ENCODE measurements at regions not wholly inside any gene's neighbourhood (a gene's known extent, or its start where the extent isn't known, plus 50 kb on each side); places are given as distances from the start of the nearest gene placed in this dataset.

- Histone ChIP-seq H3K9me3 (replicated peaks) (no peaks in the 10 kb centered on the region), H3K4me1 (no peaks in the 10 kb centered on the region), H3K27me3 (no peaks in the 10 kb centered on the region), H3K36me3 (no peaks in the 10 kb centered on the region), H3K27ac (no peak overlapping the region), H3K4me3 (no peak overlapping the region)
- DNase-seq = no peak
Observed at GRCh38 chr21:19937619-19938018, 1060.6 kb upstream of the NCAM2 start.

GRCh38 chr21:19941626-19942025 lies 1056.6 kb upstream of the NCAM2 start:
- no peak overlapping the region for H3K27ac ChIP-seq

GRCh38 chr21:19950347-19950746 lies 1047.9 kb upstream of the NCAM2 start:
- H3K4me1 ChIP-seq = no peaks in the 10 kb centered on the region
- H3K36me3 ChIP-seq = no peaks in the 10 kb centered on the region
- no peak overlapping the region for H3K4me3 ChIP-seq
- DNase-seq = no peak
- H3K27me3 ChIP-seq = no peaks in the 10 kb centered on the region
- no peaks in the 10 kb centered on the region for H3K9me3 ChIP-seq (replicated peaks)
- H3K27ac ChIP-seq = no peak overlapping the region

More at GRCh38 chr21:19941626-19942025, 1056.6 kb upstream of the NCAM2 start:
- no peak overlapping the region for H3K4me3 ChIP-seq
- H3K36me3 ChIP-seq = no peaks in the 10 kb centered on the region
- H3K9me3 ChIP-seq (replicated peaks) = no peaks in the 10 kb centered on the region
- no peaks in the 10 kb centered on the region for H3K27me3 ChIP-seq
- no peaks in the 10 kb centered on the region for H3K4me1 ChIP-seq
- DNase-seq = no peak

GRCh38 chr21:19969156-19969555 lies 1029.1 kb upstream of the NCAM2 start:
- H3K27me3 ChIP-seq = no peaks in the 10 kb centered on the region
- no peak for DNase-seq
- H3K4me1 ChIP-seq = no peaks in the 10 kb centered on the region
- H3K36me3 ChIP-seq = no peaks in the 10 kb centered on the region
- no peaks in the 10 kb centered on the region for H3K9me3 ChIP-seq (replicated peaks)
- no peak overlapping the region for H3K27ac ChIP-seq
- no peak overlapping the region for H3K4me3 ChIP-seq

DNA sequence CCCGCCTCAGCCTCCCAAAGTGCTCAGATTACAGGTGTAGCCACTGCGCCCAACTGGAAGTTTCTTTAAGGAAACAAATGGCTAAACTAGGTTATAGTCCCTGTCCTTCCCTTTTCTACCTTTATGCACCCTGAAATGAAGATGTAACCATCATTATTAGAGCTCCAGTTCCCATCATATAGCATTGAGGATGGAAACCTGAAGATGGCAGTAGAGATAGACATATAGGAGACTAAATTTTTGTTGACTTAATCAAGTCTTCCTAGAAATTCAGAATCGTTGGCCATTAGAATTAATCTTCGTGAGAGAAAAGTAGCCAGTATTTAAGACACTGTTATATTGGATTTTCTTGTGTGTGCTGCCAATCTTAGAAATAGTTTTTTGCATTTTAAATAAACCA lies 1016.3 kb upstream of the NCAM2 start:
- Histone ChIP-seq H3K27me3 (no peaks in the 10 kb centered on the region), H3K9me3 (replicated peaks) (no peaks in the 10 kb centered on the region), H3K4me1 (no peaks in the 10 kb centered on the region), H3K27ac (no peak overlapping the region), H3K4me3 (no peak overlapping the region), H3K36me3 (no peaks in the 10 kb centered on the region)
- no peak for DNase-seq

DNA sequence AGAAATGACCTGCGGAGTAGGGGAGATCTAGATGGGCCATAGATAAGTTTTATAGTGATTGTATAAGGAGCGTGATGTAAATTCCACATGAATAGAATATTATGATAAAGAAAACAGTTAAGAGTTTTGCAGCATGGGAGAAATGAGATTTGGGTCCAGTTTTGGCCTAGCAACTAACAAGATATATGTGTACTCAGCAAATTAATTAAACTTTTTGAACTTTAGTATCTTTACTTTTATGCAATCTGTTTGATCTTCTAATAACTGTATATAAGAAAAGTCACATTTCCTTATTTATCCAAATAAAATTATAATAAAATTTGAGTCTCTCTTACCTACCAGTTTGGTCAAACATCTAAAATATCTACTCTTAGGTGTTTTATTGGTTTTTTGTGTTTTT lies 1011.8 kb upstream of the NCAM2 start:
- no peaks in the 10 kb centered on the region for H3K9me3 ChIP-seq (replicated peaks)
- no peaks in the 10 kb centered on the region for H3K4me1 ChIP-seq
- H3K27me3 ChIP-seq = no peaks in the 10 kb centered on the region
- no peak for DNase-seq
- H3K27ac ChIP-seq = no peak overlapping the region
- no peaks in the 10 kb centered on the region for H3K36me3 ChIP-seq
- H3K4me3 ChIP-seq = no peak overlapping the region

DNA sequence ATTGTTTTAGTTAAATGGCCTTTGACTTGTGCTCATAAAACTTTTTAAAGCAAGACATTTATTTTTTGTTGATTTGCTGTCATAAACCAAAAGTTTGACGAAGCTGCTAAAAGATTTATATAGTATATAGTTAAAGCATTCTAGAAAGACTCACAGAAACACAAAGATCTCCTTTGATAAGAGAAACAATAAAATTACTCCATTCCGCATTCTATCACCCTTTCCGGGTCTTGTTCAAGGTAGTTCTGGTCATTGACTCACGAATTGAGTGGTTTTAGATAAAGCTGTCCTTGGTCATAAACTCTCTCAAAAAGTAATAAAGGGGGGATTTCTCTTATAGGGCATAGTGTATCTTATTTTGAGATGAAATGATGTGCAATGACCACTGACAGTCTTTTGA lies 1010.5 kb upstream of the NCAM2 start:
- Histone ChIP-seq H3K9me3 (replicated peaks) (no peaks in the 10 kb centered on the region), H3K4me1 (no peaks in the 10 kb centered on the region), H3K36me3 (no peaks in the 10 kb centered on the region), H3K4me3 (no peak overlapping the region), H3K27me3 (no peaks in the 10 kb centered on the region), H3K27ac (no peak overlapping the region)
- DNase-seq = no peak

GRCh38 chr21:19992540-19992939 lies 1005.7 kb upstream of the NCAM2 start:
- H3K27me3 ChIP-seq = no peaks in the 10 kb centered on the region
- no peaks in the 10 kb centered on the region for H3K9me3 ChIP-seq (replicated peaks)
- DNase-seq = no peak

GRCh38 chr21:19993268-19993667 lies 1004.9 kb upstream of the NCAM2 start:
- Histone ChIP-seq H3K36me3 (no peaks in the 10 kb centered on the region), H3K4me1 (no peaks in the 10 kb centered on the region), H3K4me3 (no peak overlapping the region), H3K9me3 (replicated peaks) (no peaks in the 10 kb centered on the region), H3K27me3 (no peaks in the 10 kb centered on the region), H3K27ac (no peak overlapping the region)
- DNase-seq = no peak

More at GRCh38 chr21:19992540-19992939, 1005.7 kb upstream of the NCAM2 start:
- no peak overlapping the region for H3K27ac ChIP-seq
- H3K36me3 ChIP-seq = no peaks in the 10 kb centered on the region
- no peak overlapping the region for H3K4me3 ChIP-seq
- no peaks in the 10 kb centered on the region for H3K4me1 ChIP-seq

DNA sequence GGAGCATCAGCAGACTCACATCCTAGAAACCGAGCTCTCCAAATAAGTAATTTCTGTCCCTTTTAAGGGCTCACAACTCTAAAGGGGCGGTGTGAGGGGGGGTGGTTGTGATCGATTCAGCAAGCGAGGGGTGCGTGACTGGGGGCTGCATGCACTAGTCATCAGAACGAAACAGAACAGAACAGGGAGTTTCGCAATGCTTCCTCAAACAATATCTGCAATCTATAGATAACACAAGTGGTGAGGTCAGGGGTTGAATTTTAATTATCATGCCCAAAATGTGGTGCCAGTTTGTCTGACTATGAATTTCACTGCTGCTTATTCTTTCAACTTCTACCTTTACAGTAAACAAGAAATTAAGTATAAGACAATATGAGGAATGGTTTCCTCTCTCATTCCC lies 1003.0 kb upstream of the NCAM2 start:
- Histone ChIP-seq H3K36me3 (no peaks in the 10 kb centered on the region), H3K27me3 (no peaks in the 10 kb centered on the region), H3K4me3 (no peak overlapping the region), H3K27ac (no peak overlapping the region), H3K9me3 (replicated peaks) (no peaks in the 10 kb centered on the region), H3K4me1 (no peaks in the 10 kb centered on the region)
- DNase-seq = no peak

GRCh38 chr21:19998453-19998852 lies 999.8 kb upstream of the NCAM2 start:
- Histone ChIP-seq H3K9me3 (replicated peaks) (no peaks in the 10 kb centered on the region; the same call in 1 of the 2 replicates), H3K4me3 (no peak overlapping the region), H3K27me3 (no peaks in the 10 kb centered on the region), H3K27ac (no peak overlapping the region), H3K4me1 (no peaks in the 10 kb centered on the region), H3K36me3 (no peaks in the 10 kb centered on the region)
- no peak for DNase-seq

- H3K27ac ChIP-seq = no peak overlapping the region
- H3K27me3 ChIP-seq = no peaks in the 10 kb centered on the region
- DNase-seq = no peak
- H3K9me3 ChIP-seq (replicated peaks) = no peaks in the 10 kb centered on the region; the same call in 1 of the 2 replicates
- no peaks in the 10 kb centered on the region for H3K4me1 ChIP-seq
- no peaks in the 10 kb centered on the region for H3K36me3 ChIP-seq
- no peak overlapping the region for H3K4me3 ChIP-seq
Observed at GRCh38 chr21:19999369-20000272, 998.6 kb upstream of the NCAM2 start.

GRCh38 chr21:20004367-20004766 lies 993.8 kb upstream of the NCAM2 start:
- Histone ChIP-seq H3K36me3 (no peaks in the 10 kb centered on the region), H3K9me3 (replicated peaks) (no peaks in the 10 kb centered on the region; the same call in 1 of the 2 replicates), H3K4me1 (no peaks in the 10 kb centered on the region), H3K4me3 (no peak overlapping the region), H3K27ac (no peak overlapping the region), H3K27me3 (no peaks in the 10 kb centered on the region)
- DNase-seq = no peak

GRCh38 chr21:20010691-20011200 lies 987.5 kb upstream of the NCAM2 start:
- no peak for DNase-seq
- Histone ChIP-seq H3K4me3 (no peak overlapping the region), H3K4me1 (no peaks in the 10 kb centered on the region), H3K36me3 (no peaks in the 10 kb centered on the region), H3K27ac (no peak overlapping the region), H3K9me3 (replicated peaks) (no peaks in the 10 kb centered on the region), H3K27me3 (no peaks in the 10 kb centered on the region)

DNA sequence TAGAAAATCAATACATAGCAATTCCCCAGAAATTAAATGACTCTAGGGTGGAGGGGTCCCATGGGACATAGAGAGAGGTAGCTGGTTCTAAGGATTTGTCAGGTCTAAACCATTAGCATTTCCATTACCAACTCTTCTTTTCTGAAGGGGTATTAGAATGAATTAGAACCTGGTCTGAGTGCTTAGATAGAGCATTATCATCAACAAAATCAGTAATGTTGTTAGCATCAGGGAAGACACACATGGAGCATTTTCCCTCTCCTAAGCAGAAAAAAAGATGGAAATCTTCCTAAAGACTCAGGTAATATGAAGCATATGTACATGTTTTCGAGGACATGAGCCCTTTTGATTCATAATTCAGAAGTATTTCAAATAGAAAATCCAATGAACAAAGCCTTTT lies 984.4 kb upstream of the NCAM2 start:
- H3K27me3 ChIP-seq = no peaks in the 10 kb centered on the region
- no peak for DNase-seq
- H3K4me1 ChIP-seq = no peaks in the 10 kb centered on the region
- no peaks in the 10 kb centered on the region for H3K9me3 ChIP-seq (replicated peaks)
- no peaks in the 10 kb centered on the region for H3K36me3 ChIP-seq
- H3K27ac ChIP-seq = no peak overlapping the region
- no peak overlapping the region for H3K4me3 ChIP-seq
